Hypothalamus (tissue), 51 donors: ENCODE measurements at regions not wholly inside any gene's neighbourhood (a gene's known extent, or its start where the extent isn't known, plus 50 kb on each side); places are given as distances from the start of the nearest gene placed in this dataset.
"Not testable (repeated sequence)": the region's sequence is repeated elsewhere in the genome, so short reads cannot be mapped to it uniquely, and the experiment has no call there.

Experiments used
- DNase-seq, 51 donors: peaks; one replicate each; lab custom pipeline; 2025; lab: John Stamatoyannopoulos, UW

DNA sequence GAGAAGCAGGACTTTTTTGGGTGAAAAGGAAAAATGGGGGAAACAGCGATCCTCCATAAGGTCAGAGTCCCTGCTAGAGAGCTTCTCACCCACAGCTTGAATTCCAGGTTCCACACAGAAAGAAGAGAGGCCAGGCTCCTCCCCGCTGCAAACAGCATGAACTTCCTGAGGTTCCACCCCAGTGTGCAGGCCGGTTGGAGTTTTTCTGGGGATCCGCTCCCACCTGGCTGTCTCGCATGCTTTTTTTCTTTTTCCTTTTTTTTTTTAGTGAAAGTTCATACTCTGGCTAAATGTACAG lies 595.1 kb upstream of the ZP4 start:
- DNase-seq: no peak

DNA sequence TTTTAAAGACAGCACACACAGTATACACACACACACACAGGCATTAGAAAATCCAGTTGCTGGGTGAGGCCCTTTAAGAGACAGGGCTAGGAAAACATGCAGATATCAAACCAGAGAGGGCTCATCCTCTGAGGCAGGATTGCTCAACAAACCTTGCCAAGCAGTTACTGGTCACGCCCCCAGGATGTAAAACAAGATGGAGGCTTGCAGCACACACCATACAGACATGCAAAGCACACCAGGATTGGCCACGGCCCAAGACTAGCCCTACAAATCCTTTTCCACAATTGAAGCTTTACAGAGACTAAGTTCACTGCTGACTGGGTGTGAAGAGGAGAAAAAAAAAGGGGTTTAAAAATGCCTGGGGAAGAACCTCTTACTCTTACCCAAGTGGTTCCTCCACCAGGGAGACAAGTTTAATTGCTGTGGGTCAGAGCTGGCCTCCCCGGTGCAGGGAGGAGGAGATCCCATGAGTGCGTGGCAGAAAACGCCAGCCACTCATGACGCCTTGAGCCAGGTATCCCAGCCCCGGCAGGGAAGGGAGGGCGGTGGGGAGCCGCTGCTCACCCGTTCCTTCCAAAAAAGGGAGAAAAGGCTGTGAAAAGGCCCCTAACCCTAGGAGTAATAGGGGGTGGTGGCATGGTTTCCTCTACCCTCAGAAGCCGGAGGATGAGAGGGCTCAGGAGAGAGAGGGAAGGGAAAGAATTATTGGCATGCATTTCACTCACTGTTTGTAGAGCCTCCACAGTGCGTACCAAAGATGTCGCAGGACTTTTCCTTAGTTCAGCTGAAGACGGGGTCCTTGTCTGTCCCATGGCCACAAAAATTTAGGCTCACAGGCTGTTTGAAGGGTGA lies 594.6 kb upstream of the ZP4 start:
- DNase-seq: no peak

DNA sequence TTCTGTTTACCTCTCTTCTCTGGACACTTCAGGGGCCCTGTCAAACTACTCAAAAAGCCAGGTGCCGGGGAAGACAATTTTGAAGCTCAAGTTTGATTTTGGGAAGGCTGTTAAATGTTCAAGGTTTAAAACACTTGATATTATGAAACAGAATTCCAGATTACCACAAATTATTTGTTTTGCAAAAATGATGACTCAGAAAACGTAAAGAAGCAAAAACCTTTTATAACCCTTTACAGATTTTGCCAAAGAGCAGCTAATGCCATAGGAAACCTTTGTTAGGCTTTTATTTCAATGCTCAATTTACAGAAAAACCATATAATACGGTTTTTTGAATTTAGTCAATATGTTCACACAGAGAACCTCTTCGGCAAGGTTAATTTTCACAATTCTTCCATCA lies 593.4 kb upstream of the ZP4 start:
- no peak for DNase-seq

DNA sequence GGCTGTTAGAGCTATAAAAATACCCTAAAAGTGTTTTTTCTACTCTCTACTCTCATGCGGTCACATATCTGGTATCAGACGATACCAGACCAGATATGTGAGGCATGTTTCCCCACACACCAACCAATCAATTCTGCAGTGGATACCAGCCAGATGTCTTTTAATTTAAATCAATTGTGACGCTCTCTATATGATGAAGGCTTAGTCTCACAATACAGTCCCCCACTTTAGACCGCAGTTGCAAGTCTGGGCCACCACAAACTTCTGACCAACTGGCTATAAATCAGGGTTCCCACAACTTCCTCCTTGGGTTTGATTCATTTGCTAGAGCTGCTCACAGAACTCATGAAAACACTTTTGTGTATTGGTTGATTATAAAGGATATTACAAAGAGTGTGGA lies 586.1 kb upstream of the ZP4 start:
- no peak for DNase-seq

DNA sequence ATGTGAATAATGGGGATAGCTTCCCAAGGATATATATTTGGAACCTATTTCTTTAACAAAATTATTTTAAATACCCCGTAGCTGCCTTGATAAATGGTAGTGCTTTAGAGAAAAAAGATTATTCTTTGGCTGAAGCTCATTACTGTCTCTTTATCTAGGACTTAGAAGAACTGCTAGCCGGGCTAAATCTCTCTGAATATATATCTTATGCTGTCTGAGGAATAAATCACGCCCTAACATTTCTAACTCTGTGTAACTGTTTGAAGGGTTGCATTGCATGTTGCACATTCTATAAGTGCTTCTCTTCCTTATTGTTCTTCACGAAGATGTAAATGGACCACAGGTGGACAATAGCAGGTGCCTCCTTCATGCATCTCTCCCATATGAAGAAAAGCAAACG lies 585.0 kb upstream of the ZP4 start:
- DNase-seq: no peak

DNA sequence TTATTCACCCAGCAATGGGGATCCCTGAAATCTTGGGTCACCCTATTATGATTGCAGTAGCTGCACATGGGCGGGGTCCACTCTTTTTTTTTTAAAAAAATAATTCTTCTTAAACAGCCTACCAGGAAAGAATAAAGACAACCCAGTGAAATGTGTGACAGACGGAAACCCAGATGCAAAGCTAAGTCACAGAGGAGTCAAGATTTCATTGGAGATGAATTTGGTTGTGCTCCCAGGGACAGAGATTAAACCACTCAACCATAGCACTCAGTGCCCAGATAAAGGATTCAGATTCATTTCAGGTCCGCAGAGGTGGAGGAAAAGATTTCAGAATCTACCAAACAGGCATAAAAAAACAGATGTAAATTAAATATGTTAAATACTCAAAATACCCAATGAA lies 583.5 kb upstream of the ZP4 start:
- no peak for DNase-seq

DNA sequence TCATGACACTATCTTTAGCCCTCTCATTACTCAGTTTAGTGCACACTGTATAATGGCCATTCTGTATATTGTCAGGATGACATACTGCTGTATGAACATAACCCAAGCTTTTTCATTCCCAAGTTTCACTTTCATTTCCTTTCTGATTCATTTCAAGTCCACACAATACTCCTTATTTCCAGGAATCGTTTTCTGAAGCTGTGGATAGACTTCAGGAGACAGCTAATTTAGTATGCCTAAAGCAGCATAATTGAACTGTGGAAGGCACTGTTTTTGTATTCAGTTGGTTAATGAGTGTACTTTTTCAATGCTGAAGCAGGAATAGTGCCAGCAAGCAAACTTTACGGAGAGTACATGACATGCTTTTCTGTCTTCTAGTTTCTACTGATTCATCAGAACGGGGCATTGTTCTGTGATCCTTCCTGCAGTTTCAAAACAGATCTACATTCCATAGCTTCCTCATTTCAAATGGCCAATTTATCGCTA lies 578.5 kb upstream of the ZP4 start:
- peak in 1 of 51 donors; percentile 5 for DNase-seq

DNA sequence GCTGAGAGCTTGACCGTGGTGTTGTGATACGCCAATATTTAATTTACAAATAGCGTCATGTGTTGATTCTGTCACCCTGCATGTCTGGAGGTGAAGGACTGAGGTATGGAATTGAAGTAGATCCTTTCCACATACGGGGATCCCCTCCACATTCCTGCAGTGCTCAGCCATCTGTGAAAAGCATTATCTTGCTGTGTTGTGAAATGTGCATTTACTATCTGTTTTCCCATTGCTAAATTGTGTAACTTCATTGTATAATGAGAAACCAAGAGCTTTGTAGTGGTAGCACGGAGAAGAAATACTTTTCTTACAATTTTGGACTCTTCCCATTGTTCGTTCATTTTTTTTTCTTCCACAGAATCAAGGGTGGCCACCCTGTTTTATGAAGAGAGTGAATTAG lies 577.3 kb upstream of the ZP4 start:
- DNase-seq: no peak

DNA sequence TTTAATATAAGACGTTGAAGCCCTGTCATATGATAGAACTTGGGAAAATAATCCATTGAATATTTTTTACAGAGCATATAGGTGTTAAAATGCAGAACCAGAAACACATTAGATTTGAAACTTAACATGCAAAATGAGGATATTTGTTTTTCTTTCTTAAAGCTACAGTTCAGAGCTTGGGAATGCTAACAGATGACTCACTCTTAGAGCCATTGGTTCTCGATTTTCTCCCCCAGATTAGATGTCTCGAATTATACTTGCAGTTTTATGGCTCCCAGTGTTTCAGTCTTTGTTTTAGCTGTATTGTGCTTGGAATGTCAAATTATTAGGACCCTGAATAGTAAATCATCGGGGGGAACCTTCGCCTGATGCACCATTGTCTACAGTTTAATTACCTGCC lies 575.7 kb upstream of the ZP4 start:
- no peak for DNase-seq

DNA sequence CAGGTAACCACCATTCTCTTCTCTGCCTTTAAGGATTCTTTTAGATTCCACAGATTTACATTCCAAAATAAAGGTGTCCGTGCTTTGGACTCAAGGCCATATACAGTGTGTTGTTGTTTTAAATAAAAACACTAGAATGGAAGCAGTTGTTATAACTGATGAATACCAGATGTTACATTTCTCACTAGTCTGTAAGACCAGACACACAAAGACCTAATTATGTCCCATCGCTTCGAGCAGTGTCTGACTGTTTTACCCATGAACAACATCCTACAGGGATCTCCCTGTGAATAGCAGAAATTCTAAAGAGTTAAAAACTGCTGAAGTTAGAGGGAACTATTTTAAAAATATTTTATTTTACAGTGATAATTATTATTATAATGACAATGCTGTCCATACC lies 574.7 kb upstream of the ZP4 start:
- no peak for DNase-seq

DNA sequence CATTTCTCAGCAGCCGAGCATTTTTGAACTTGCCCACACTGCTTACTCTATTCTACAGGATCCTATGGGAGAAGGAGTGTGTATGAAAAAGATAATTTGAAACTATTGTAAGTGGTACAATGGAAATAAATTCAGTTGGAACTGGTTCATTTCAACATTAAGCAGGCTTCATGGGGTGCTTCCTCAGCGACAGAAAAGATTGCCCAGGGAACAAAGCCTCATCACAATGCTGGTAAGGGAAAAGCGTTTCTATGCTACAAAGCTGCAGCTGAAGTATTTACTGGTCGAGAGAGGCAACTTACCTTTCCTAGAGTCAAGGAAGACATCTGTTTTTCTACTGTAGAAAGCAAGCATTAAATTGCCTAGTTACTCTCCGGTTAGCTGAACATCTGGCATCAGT lies 568.2 kb upstream of the ZP4 start:
- no peak for DNase-seq

DNA sequence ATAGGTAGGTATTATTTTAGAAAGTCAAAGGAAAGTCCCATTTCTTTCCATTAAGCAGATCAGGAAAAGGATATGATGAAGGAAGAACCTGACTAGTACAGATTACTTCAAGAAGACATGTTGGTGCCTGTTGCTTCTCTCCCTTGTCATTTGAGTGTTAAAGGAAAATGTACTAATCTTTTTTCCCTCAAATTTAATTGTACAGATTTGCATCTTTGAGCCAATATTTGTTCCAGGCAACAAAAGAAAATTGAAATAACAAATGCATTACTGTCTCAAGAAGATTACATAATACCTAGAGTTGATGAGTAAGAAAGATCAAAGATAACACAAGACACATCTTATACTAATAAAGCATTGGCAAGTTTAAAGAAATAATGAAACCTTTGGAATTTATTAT lies 566.9 kb upstream of the ZP4 start:
- no peak for DNase-seq

DNA sequence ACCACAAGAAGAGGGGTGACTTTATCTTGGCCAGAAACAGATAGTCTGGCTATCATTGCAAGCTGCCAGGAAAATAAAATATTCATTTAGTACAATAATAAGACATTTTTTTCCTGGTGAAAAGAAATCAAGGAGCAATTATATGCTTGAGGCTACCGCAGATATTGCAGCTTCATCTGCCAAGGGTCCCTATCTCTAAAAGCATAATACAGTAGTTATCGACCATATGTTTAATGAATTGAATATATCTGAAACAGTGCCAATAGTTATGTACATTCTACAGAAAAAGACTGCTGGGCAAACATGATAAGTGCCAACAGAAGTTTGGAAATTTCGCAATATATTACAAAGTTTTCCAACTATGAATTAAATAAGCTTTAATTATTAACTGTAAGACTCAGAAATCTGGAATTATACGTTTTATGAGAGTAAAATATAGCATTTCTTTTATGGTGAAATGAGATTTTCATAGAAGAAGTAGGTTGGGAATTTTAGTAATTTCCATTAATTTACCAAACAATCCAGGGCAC lies 561.1 kb upstream of the ZP4 start:
- DNase-seq: no peak

DNA sequence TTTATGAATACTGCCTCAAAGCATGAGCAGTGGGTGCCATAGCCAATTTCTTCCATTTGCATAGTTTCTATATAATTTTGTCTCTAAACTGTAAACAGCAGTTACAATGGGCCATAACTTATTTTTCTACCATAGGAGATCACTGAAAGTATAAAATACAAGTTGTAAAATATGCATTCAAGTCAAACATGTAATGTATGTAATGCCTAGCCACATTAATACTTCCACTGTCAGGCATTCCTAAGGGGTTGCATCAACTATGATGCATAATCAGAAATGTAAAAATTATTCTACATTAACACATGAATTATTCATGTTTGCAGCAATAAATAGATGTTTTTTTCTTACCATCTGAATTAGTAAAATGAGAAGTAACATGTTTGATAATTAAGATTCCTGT lies 560.3 kb upstream of the ZP4 start:
- no peak for DNase-seq

DNA sequence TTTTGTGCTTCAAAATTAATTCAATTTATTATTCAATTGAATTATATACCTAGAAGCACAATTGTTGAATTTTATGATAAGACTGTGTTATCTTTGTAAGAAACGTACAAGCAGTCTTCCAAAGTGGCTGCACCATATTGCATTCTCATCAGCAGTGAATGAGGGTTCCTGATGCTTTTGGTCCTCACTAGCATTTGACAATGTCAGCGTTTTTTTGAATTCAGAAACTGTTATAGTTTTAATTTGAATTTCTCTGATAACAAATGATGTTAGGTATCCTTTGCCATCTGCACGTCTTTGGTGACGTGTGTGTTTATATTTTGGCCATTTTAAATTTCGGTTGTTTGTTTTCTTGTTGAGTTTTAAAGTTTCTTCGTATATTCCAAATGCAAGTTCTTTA lies 553.0 kb upstream of the ZP4 start:
- no peak for DNase-seq

DNA sequence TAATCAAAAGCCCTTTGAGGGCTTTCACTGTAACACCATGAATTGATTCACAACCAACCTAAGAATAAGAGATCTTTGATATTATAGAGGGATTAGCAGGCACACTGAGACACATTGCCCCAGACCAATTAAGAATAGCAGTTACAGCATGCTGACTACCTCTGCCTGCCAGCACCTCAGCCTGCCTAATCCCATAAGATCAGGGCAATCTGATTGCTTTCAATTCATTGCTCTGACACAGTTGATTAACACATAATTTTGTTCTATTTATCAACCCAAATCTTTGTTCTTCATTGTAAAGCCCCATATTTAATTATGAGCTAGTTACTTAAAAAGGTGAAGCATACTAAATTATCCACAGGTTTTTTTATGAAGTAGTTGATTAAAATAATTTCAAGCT lies 548.8 kb upstream of the ZP4 start:
- no peak for DNase-seq

DNA sequence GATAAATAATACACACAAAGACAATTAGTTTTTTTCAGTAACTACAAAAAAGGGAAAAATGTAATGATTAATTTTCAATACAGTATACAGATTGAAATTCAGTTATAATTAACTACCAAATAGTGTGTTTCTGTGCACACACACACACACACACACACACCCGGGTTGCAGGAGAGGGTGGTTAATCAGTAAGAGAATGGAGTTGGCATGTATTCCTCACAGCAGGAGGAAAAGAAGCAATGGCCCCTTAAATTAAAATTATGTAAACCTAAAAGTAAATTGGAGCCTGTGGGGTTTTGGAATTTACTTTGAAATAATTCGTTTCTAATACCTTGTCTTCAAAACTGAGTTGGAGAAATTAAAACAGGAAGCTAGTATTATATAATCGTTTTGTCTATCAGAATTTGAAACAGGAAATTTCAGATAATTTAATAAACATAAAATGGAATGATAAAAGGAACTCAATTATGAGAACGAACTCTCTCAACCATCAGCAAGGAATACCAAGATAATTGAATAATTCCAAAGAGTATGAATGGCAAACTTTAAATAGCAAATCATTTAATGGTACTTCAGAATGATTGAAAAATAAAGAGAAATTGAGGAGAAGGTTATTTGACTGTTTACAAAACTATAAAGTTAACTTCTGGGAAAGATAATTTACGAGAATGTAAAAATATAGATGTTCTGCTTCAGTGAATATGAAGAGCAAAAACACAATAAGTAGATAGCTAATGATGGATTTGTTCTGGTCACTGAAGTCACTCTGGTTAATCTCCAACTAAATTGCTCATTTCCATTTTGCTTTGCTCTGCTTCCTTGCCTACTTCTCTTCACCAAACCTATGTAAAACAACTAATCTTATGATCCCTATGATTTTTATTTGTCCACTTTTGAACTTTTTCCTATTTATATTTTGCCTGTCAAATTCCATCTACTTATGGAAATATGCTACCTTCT lies 547.9 kb upstream of the ZP4 start:
- no peak for DNase-seq

DNA sequence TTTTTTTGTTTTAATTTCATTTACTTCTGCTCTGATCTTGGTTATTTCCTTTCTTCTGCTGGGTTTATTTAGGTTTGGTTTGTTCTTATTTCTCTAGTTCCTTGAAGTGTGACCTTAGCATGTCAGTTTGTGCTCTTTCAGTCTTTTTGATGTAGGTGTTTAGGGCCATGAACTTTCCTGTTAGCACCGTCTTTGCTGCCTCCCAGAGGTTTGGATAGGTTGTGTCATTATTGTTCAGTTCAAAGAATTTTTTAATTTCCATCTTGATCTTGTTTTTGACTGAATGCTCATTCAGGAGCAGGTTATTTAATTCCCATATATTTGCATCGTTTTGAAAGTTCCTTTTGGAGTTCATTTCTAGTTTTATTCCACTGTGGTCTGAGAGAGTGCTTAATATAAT lies 539.0 kb upstream of the ZP4 start:
- DNase-seq: not testable (repeated sequence)

DNA sequence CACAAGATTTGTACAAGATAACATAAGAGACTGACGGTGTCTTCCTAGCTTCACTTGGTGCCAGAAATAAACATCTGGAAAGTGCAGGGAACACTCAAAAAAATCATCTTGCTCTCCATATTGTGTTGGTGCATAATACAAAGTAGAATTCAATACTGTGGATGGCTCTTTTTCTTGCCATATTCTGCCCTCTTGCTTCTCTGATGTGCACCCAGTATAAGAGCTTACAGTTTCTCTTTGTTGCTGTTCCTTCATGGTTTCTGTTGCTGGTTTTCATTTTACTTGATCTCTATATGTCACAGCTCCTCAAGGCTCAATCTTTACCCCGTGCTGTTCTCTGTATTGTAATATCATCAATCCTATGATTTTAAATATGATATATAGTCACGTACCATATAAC lies 528.5 kb upstream of the ZP4 start:
- DNase-seq: peak in 1 of 51 donors; percentile 6

DNA sequence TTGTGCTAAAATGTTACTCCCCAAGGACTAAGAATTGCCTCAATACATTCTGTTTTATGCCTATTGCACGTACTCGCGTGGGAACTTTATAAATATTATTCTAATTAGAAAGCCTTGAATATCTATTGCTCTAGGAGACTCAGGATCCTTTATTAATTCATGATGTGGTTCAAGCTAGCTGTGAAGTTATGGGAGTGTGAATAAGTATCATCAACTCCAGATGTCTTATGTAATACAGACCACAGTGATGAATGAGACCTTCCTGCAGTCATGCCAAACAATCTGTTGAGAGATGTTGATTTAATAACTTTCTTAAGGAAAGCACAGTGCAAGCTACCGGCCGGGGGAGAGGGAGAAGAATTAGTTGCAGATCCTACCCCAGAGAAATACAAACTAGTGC lies 519.2 kb upstream of the ZP4 start:
- no peak for DNase-seq

DNA sequence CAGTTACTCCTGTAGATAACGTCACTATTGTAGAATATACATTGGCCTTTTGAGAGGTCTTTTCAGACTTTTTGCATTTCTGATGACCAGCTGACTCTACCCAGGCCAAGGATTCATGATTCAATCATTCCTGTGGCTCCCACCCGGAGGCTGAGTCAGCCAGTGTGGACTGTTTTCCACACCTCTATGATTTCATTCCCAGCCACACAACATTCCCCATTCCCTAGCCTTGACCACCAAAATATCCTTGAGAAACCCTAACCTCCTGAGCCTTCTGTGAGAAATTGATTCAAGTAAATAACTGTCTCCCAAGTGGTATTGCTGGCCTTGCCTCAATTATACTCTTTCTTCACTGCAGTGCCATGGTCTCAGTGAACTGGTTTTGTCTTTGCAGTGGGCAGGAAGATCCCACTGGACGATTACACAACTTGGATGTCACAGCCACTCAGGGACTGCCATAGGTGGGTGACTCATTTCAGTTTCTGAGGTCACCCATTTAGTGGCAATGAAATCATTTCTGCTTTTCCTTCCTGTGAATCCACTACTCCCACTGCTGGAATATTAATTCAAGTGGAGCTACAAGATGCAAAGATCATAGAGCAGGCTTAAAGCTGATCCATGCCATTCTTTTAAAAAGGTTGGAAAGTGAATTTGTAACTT lies 518.6 kb upstream of the ZP4 start:
- no peak for DNase-seq
